ENCODE measurements at regions not wholly inside any gene's neighbourhood (a gene's known extent, or its start where the extent isn't known, plus 50 kb on each side); places are given as distances from the start of the nearest gene placed in this dataset.

GRCh38 chr2:196260546-196260945, 89.2 kb upstream of the STK17B start:
- no peaks in the 10 kb centered on the region for H4K20me1 ChIP-seq (ENCODE audit: insufficient read depth, low read length)
- no peaks in the 10 kb centered on the region for H3K27me3 Mint-ChIP-seq (ENCODE audit: low read depth in 3 of 3)
- no peaks in the 10 kb centered on the region for H3K79me2 ChIP-seq (ENCODE audit: insufficient read depth, low read length)
- intact Hi-C loops (cut with micrococcal nuclease), result no loop called here
- H3K4me3 Mint-ChIP-seq, result no peak overlapping the region
- H3K27me3 ChIP-seq (ENCODE audit: control insufficient read depth in 2 of 2, insufficient read depth in 2 of 2, low read length in 2 of 2), result no peaks in the 10 kb centered on the region
- H3K27ac Mint-ChIP-seq, result no peak overlapping the region
- no peak overlapping the region for H3K27ac ChIP-seq (ENCODE audit: low read depth in 1 of 2, low read length in 2 of 2)
- no peaks in the 10 kb centered on the region for H3K9me3 ChIP-seq (replicated peaks in 1 of 2; ENCODE audit: control insufficient read depth in 1 of 2, insufficient read depth in 1 of 2, low read length in 2 of 2)
- no peak overlapping the region for H3K9ac ChIP-seq (ENCODE audit: insufficient read depth, low read length, poor library complexity, severe bottlenecking)
- peaks cover 17 to 22% of the 10 kb centered on the region in 2 donors for H3K4me1 ChIP-seq (ENCODE audit: control insufficient read depth in 1 of 2, insufficient read depth in 2 of 2, low read length in 2 of 2)
- no peak overlapping the region for H3K4me2 ChIP-seq (replicated peaks; ENCODE audit: extremely low read depth, low read length, poor library complexity, severe bottlenecking)
- no peak for TF ChIP-seq CTCF (IDR thresholded peaks at IDR 0.05)
- no peak overlapping the region for H3K4me3 ChIP-seq (replicated peaks in 1 of 3; ENCODE audit: low read depth in 2 of 3, low read length in 3 of 3)
- H3K36me3 ChIP-seq (replicated peaks in 1 of 2; ENCODE audit: control insufficient read depth in 1 of 2, insufficient read depth in 2 of 2, low read length in 2 of 2), result no peaks in the 10 kb centered on the region
- H3K36me3 Mint-ChIP-seq, result no peaks in the 10 kb centered on the region
- H3K9me3 Mint-ChIP-seq, result no peaks in the 10 kb centered on the region
- no peak overlapping the region for H2AFZ ChIP-seq (ENCODE audit: insufficient read depth, low read depth, low read length, poor library complexity, severe bottlenecking)
- peaks cover 19% of the 10 kb centered on the region for H3K4me1 Mint-ChIP-seq
- WGBS (ENCODE audit: insufficient coverage), result 95% methylated on average over 4 of the region's 5 CpGs
- no peak for DNase-seq

- peak overlapping the region; percentile 24 for H3K9ac ChIP-seq (ENCODE audit: insufficient read depth, low read length, poor library complexity, severe bottlenecking)
- H3K27ac ChIP-seq (ENCODE audit: low read depth in 1 of 2, low read length in 2 of 2), result peak overlapping the region; percentile 59 to 84
- H3K36me3 ChIP-seq (replicated peaks in 1 of 2; ENCODE audit: control insufficient read depth in 1 of 2, insufficient read depth in 2 of 2, low read length in 2 of 2), result no peaks in the 10 kb centered on the region
- H3K9me3 ChIP-seq (replicated peaks in 1 of 2; ENCODE audit: control insufficient read depth in 1 of 2, insufficient read depth in 1 of 2, low read length in 2 of 2), result no peaks in the 10 kb centered on the region
- peak overlapping the region; percentile 69 for H3K4me2 ChIP-seq (replicated peaks; ENCODE audit: extremely low read depth, low read length, poor library complexity, severe bottlenecking)
- H4K20me1 ChIP-seq (ENCODE audit: insufficient read depth, low read length), result no peaks in the 10 kb centered on the region
- 100% methylated on average over 4 of the region's 9 CpGs for WGBS (ENCODE audit: insufficient coverage)
- peaks cover 26 to 36% of the 10 kb centered on the region in 2 donors for H3K4me1 ChIP-seq (ENCODE audit: control insufficient read depth in 1 of 2, insufficient read depth in 2 of 2, low read length in 2 of 2)
- Mint-ChIP-seq H3K27ac (peak overlapping the region; percentile 87 to 95 (median 89)), H3K36me3 (no peaks in the 10 kb centered on the region), H3K4me1 (peaks cover 28% of the 10 kb centered on the region), H3K9me3 (no peaks in the 10 kb centered on the region), H3K4me3 (peak overlapping the region; percentile 34 to 83), H3K27me3 (ENCODE audit: low read depth in 3 of 3) (no peaks in the 10 kb centered on the region)
- H2AFZ ChIP-seq (ENCODE audit: insufficient read depth, low read depth, low read length, poor library complexity, severe bottlenecking), result peak overlapping the region; percentile 51
- DNase-seq, result no peak
- peak overlapping the region in 1 of 3 experiments; percentile 52 for H3K4me3 ChIP-seq (replicated peaks in 1 of 3; ENCODE audit: low read depth in 2 of 3, low read length in 3 of 3)
- intact Hi-C loops (cut with micrococcal nuclease), result no loop called here
- TF ChIP-seq CTCF (IDR thresholded peaks at IDR 0.05), result no peak
- H3K79me2 ChIP-seq (ENCODE audit: insufficient read depth, low read length), result no peaks in the 10 kb centered on the region
- H3K27me3 ChIP-seq (ENCODE audit: control insufficient read depth in 2 of 2, insufficient read depth in 2 of 2, low read length in 2 of 2), result no peaks in the 10 kb centered on the region
These were observed 91.2 kb upstream of the STK17B start for GRCh38 chr2:196262606-196263005.

All from CD14-positive monocyte (primary cell).